ENCODE measurements at regions not wholly inside any gene's neighbourhood (a gene's known extent, or its start where the extent isn't known, plus 50 kb on each side); places are given as distances from the start of the nearest gene placed in this dataset.

GRCh38 chr2:133940134-133940533, 313.7 kb upstream of the MGAT5 start:
- no peak for DNase-seq (ENCODE audit: extremely low spot score)
- TF ChIP-seq BHLHE40 (IDR thresholded peaks at IDR 0.05; ENCODE audit: borderline replicate concordance) (no peak), L3MBTL2 (conservative IDR thresholded peaks at IDR 0.05) (no peak), ELF4 (IDR thresholded peaks at IDR 0.05) (no peak), ZNF384 (IDR thresholded peaks at IDR 0.05) (no peak), PKNOX1 (IDR thresholded peaks at IDR 0.05) (no peak), LEF1 (IDR thresholded peaks at IDR 0.05; ENCODE audit: borderline replicate concordance) (no peak)
- POLR2A ChIA-PET, result no interaction called here
- CTCF ChIA-PET, result no interaction called here

GRCh38 chr2:133941666-133942065, 312.2 kb upstream of the MGAT5 start:
- CTCF ChIA-PET, result no interaction called here
- TF ChIP-seq FOXK2 (IDR thresholded peaks at IDR 0.05) (no peak), BHLHE40 (IDR thresholded peaks at IDR 0.05; ENCODE audit: borderline replicate concordance) (no peak), SP1 (IDR thresholded peaks at IDR 0.05) (no peak), HDGF (IDR thresholded peaks at IDR 0.05; ENCODE audit: borderline replicate concordance) (no peak), NFRKB (IDR thresholded peaks at IDR 0.05) (no peak), TARDBP (IDR thresholded peaks at IDR 0.05) (no peak), SUZ12 (IDR thresholded peaks at IDR 0.05) (no peak), PKNOX1 (IDR thresholded peaks at IDR 0.05) (no peak), LEF1 (IDR thresholded peaks at IDR 0.05; ENCODE audit: borderline replicate concordance) (no peak), ELF4 (IDR thresholded peaks at IDR 0.05) (no peak), FOXA1 (IDR thresholded peaks at IDR 0.05) (no peak), ZNF384 (IDR thresholded peaks at IDR 0.05) (no peak), CTBP1 (IDR thresholded peaks at IDR 0.05; ENCODE audit: borderline replicate concordance) (no peak), FOXM1 (IDR thresholded peaks at IDR 0.05; ENCODE audit: borderline replicate concordance) (no peak), L3MBTL2 (conservative IDR thresholded peaks at IDR 0.05) (no peak), ARNT (IDR thresholded peaks at IDR 0.05) (no peak)
- POLR2A ChIA-PET, result no interaction called here
- no peak for DNase-seq (ENCODE audit: extremely low spot score)

- POLR2A ChIA-PET, result no interaction called here
- TF ChIP-seq SP1 (IDR thresholded peaks at IDR 0.05) (no peak), BHLHE40 (IDR thresholded peaks at IDR 0.05; ENCODE audit: borderline replicate concordance) (no peak), FOXA1 (IDR thresholded peaks at IDR 0.05) (no peak), NFRKB (IDR thresholded peaks at IDR 0.05) (no peak), PKNOX1 (IDR thresholded peaks at IDR 0.05) (no peak), FOXM1 (IDR thresholded peaks at IDR 0.05; ENCODE audit: borderline replicate concordance) (no peak), SUZ12 (IDR thresholded peaks at IDR 0.05) (no peak), HDGF (IDR thresholded peaks at IDR 0.05; ENCODE audit: borderline replicate concordance) (no peak), ARNT (IDR thresholded peaks at IDR 0.05) (no peak), TARDBP (IDR thresholded peaks at IDR 0.05) (no peak), FOXK2 (IDR thresholded peaks at IDR 0.05) (no peak), LEF1 (IDR thresholded peaks at IDR 0.05; ENCODE audit: borderline replicate concordance) (no peak), CTBP1 (IDR thresholded peaks at IDR 0.05; ENCODE audit: borderline replicate concordance) (no peak)
- no peak for DNase-seq (ENCODE audit: extremely low spot score)
- CTCF ChIA-PET, result no interaction called here
These were observed 311.5 kb upstream of the MGAT5 start for GRCh38 chr2:133942398-133942797.

GRCh38 chr2:133943108-133943507, 310.8 kb upstream of the MGAT5 start:
- CTCF ChIA-PET, result interaction anchor here (0.6 kb wide), 1 partner anchor 56 kb away, joined by 3 read pairs; no protein-coding TSS in a partner anchor
- TF ChIP-seq CTBP1 (IDR thresholded peaks at IDR 0.05; ENCODE audit: borderline replicate concordance) (no peak), TARDBP (IDR thresholded peaks at IDR 0.05) (no peak), ARNT (IDR thresholded peaks at IDR 0.05) (no peak), FOXK2 (IDR thresholded peaks at IDR 0.05) (no peak), SP1 (IDR thresholded peaks at IDR 0.05) (no peak), ZNF384 (IDR thresholded peaks at IDR 0.05) (no peak), NFRKB (IDR thresholded peaks at IDR 0.05) (no peak), FOXM1 (IDR thresholded peaks at IDR 0.05; ENCODE audit: borderline replicate concordance) (no peak), ELF4 (IDR thresholded peaks at IDR 0.05) (no peak), L3MBTL2 (conservative IDR thresholded peaks at IDR 0.05) (no peak), HDGF (IDR thresholded peaks at IDR 0.05; ENCODE audit: borderline replicate concordance) (no peak)

GRCh38 chr2:133945089-133945488, 308.8 kb upstream of the MGAT5 start:
- CTCF ChIA-PET, result no interaction called here
- no peak for DNase-seq (ENCODE audit: extremely low spot score)
- no peak for TF ChIP-seq ZNF384 (IDR thresholded peaks at IDR 0.05)
- TF ChIP-seq LEF1 (IDR thresholded peaks at IDR 0.05; ENCODE audit: borderline replicate concordance), result no peak
- POLR2A ChIA-PET, result no interaction called here

More at GRCh38 chr2:133943108-133943507, 310.8 kb upstream of the MGAT5 start:
- POLR2A ChIA-PET, result no interaction called here
- DNase-seq (ENCODE audit: extremely low spot score), result no peak

- ChIA-PET POLR2A (no interaction called here), CTCF (no interaction called here)
- no peak for DNase-seq (ENCODE audit: extremely low spot score)
- TF ChIP-seq ELF4 (IDR thresholded peaks at IDR 0.05) (no peak), CTBP1 (IDR thresholded peaks at IDR 0.05; ENCODE audit: borderline replicate concordance) (no peak), FOXK2 (IDR thresholded peaks at IDR 0.05) (no peak), HDGF (IDR thresholded peaks at IDR 0.05; ENCODE audit: borderline replicate concordance) (no peak), TARDBP (IDR thresholded peaks at IDR 0.05) (no peak), FOXA1 (IDR thresholded peaks at IDR 0.05) (no peak), ZNF384 (IDR thresholded peaks at IDR 0.05) (no peak), ARNT (IDR thresholded peaks at IDR 0.05) (no peak)
These were observed 306.8 kb upstream of the MGAT5 start for GRCh38 chr2:133947057-133947456.
